HUDEP-2 (cell line): ENCODE measurements at regions not wholly inside any gene's neighbourhood (a gene's known extent, or its start where the extent isn't known, plus 50 kb on each side); places are given as distances from the start of the nearest gene placed in this dataset.
"Not testable (repeated sequence)": the region's sequence is repeated elsewhere in the genome, so short reads cannot be mapped to it uniquely, and the experiment has no call there.

Source experiments
- DNase-seq, 76 experiments: peaks; one replicate each; lab custom pipeline; 2025; ENCODE audit not compliant: unreplicated experiment in 76 of 76; lab: John Stamatoyannopoulos, UW

- DNase-seq = no peak
Measured at GRCh38 chr4:187795737-187796136, 199.8 kb upstream of the ZFP42 start.

GRCh38 chr4:187798385-187798784 is 197.2 kb upstream of the ZFP42 start:
- DNase-seq = no peak

GRCh38 chr4:187799735-187800134 is 195.8 kb upstream of the ZFP42 start:
- peak in 1 of 76 experiments; percentile 3 for DNase-seq

- DNase-seq = no peak
Measured at GRCh38 chr4:187811591-187811990, 184.0 kb upstream of the ZFP42 start.

- DNase-seq = no peak
Measured at GRCh38 chr4:187814737-187815465, 180.7 kb upstream of the ZFP42 start.

GRCh38 chr4:187826725-187827124 is 168.8 kb upstream of the ZFP42 start:
- DNase-seq = peak in 5 of 76 experiments; percentile 2 to 27 (median 12)

GRCh38 chr4:187827631-187828030 is 167.9 kb upstream of the ZFP42 start:
- no peak for DNase-seq

GRCh38 chr4:187839765-187840164 is 155.8 kb upstream of the ZFP42 start:
- DNase-seq = no peak

- no peak for DNase-seq
Measured at GRCh38 chr4:187840814-187841213, 154.8 kb upstream of the ZFP42 start.

- no peak for DNase-seq
Measured at GRCh38 chr4:187849556-187850225, 145.9 kb upstream of the ZFP42 start.

- no peak for DNase-seq
Measured at GRCh38 chr4:187865914-187866313, 129.7 kb upstream of the ZFP42 start.

- no peak for DNase-seq
Measured at GRCh38 chr4:187883049-187883448, 112.5 kb upstream of the ZFP42 start.

- no peak for DNase-seq
Measured at GRCh38 chr4:187883836-187884475, 111.6 kb upstream of the ZFP42 start.

- DNase-seq = no peak
Measured at GRCh38 chr4:187887906-187888305, 107.7 kb upstream of the ZFP42 start.

GRCh38 chr4:187889651-187890050 is 105.9 kb upstream of the ZFP42 start:
- DNase-seq = no peak

GRCh38 chr4:187893418-187893817 is 102.2 kb upstream of the ZFP42 start:
- DNase-seq = no peak

- no peak for DNase-seq
Measured at GRCh38 chr4:187903106-187903505, 92.5 kb upstream of the ZFP42 start.

GRCh38 chr4:187903700-187904099 is 91.9 kb upstream of the ZFP42 start:
- no peak for DNase-seq

- no peak for DNase-seq
Measured at GRCh38 chr4:187908079-187908561, 87.5 kb upstream of the ZFP42 start.

GRCh38 chr4:187908731-187909130 is 86.8 kb upstream of the ZFP42 start:
- no peak for DNase-seq

- DNase-seq = no peak
Measured at GRCh38 chr4:187910741-187911140, 84.8 kb upstream of the ZFP42 start.

GRCh38 chr4:187915406-187915805 is 80.2 kb upstream of the ZFP42 start:
- DNase-seq = not testable (repeated sequence)
